ENCODE measurements at regions not wholly inside any gene's neighbourhood (a gene's known extent, or its start where the extent isn't known, plus 50 kb on each side); places are given as distances from the start of the nearest gene placed in this dataset.

- TF ChIP-seq POLR2A (IDR thresholded peaks at IDR 0.05) = no peak
- TF ChIP-seq CTCF (IDR thresholded peaks at IDR 0.05) = no peak
Observed at GRCh38 chr2:164146441-164146840, 410.6 kb upstream of the FIGN start.
